ENCODE measurements at regions not wholly inside any gene's neighbourhood (a gene's known extent, or its start where the extent isn't known, plus 50 kb on each side); places are given as distances from the start of the nearest gene placed in this dataset.

GRCh38 chr1:229985613-229986010 is 81.4 kb upstream of the GALNT2 start:
- TF ChIP-seq YY1 (IDR thresholded peaks at IDR 0.05; ENCODE audit: insufficient read depth, insufficient read length) (no peak), ZNF274 (IDR thresholded peaks at IDR 0.05; ENCODE audit: low read depth, low read length) (no peak), SUZ12 (IDR thresholded peaks at IDR 0.05; ENCODE audit: extremely low read depth, insufficient read depth, insufficient read length) (no peak)

All from NT2/D1 (cell line).